GM23338 (cell line): ENCODE measurements at regions not wholly inside any gene's neighbourhood (a gene's known extent, or its start where the extent isn't known, plus 50 kb on each side); places are given as distances from the start of the nearest gene placed in this dataset.

ENCODE experiments used
- ATAC-seq: fragments of 200-7000 bp; cut with Tn5 transposase; 3 replicates; pipeline ENCODE4 v1.9.1; 2020
- DNase-seq: peaks from one replicate; pipeline ENCODE4 v3.0.0-alpha.2; 2015; ENCODE audit warnings: low spot score
- H2AFZ ChIP-seq: fragments of 200-600 bp; sonication (generic); 2 replicates; pipeline ENCODE4 v1.8.0; 2016; ENCODE audit warnings: antibody characterized with exemption, mild to moderate bottlenecking, moderate library complexity
- H3F3A ChIP-seq: fragments of 200-600 bp; sonication (generic); replicated peaks from 2 replicates; pipeline ENCODE4 v1.8.0; 2017; ENCODE audit warnings: antibody characterized with exemption, mixed run types, low read depth
- H3K27ac ChIP-seq: fragments of 200-600 bp; sonication (generic); 2 replicates; pipeline ENCODE4 v1.6.1; 2016; ENCODE audit warnings: low read depth
- H3K27me3 ChIP-seq: fragments of 200-600 bp; sonication (generic); 2 replicates; pipeline ENCODE4 v1.8.0; 2016; ENCODE audit warnings: mild to moderate bottlenecking, mixed run types, moderate library complexity; ENCODE audit not compliant: insufficient read depth
- H3K36me3 ChIP-seq: fragments of 200-600 bp; sonication (generic); 2 replicates; pipeline ENCODE4 v1.8.0; 2016; ENCODE audit warnings: mild to moderate bottlenecking; ENCODE audit not compliant: insufficient read depth
- H3K4me1 ChIP-seq: fragments of 200-600 bp; sonication (generic); 2 replicates; pipeline ENCODE4 v1.8.0; 2016; ENCODE audit warnings: mild to moderate bottlenecking, moderate library complexity; ENCODE audit not compliant: insufficient read depth
- H3K4me2 ChIP-seq: fragments of 200-600 bp; sonication (generic); 2 replicates; pipeline ENCODE4 v1.7.1; 2017; ENCODE audit warnings: mixed run types
- H3K4me3 ChIP-seq: fragments of 200-600 bp; sonication (generic); 2 replicates; pipeline ENCODE4 v1.6.1; 2016; ENCODE audit warnings: mixed run types
- H3K79me2 ChIP-seq: fragments of 200-600 bp; sonication (generic); replicated peaks from 2 replicates; pipeline ENCODE4 v1.8.0; 2017; ENCODE audit warnings: mild to moderate bottlenecking; ENCODE audit not compliant: insufficient read depth
- H3K9me2 ChIP-seq: fragments of 200-600 bp; sonication (generic); 2 replicates; pipeline ENCODE4 v1.8.0; 2017; ENCODE audit not compliant: insufficient read depth
- H4K20me1 ChIP-seq: fragments of 200-600 bp; sonication (generic); replicated peaks from 2 replicates; pipeline ENCODE4 v1.8.0; 2017; ENCODE audit warnings: mild to moderate bottlenecking; ENCODE audit not compliant: insufficient read depth
- H3K27ac Mint-ChIP-seq: 2 replicates; pipeline ENCODE4 v1.8.0; 2020; ENCODE audit warnings: inconsistent platforms, mild to moderate bottlenecking, moderate library complexity, mixed read lengths
- H3K27me3 Mint-ChIP-seq: 3 replicates; pipeline ENCODE4 v1.8.0; 2022; ENCODE audit warnings: low read depth, mild to moderate bottlenecking, moderate library complexity, mixed read lengths, inconsistent platforms; ENCODE audit not compliant: insufficient read depth, poor library complexity
- H3K36me3 Mint-ChIP-seq: 3 replicates; pipeline ENCODE4 v1.8.0; 2021; ENCODE audit warnings: low read depth, mild to moderate bottlenecking, inconsistent platforms, moderate library complexity, mixed read lengths
- H3K4me1 Mint-ChIP-seq: 3 replicates; pipeline ENCODE4 v1.8.0; 2020; ENCODE audit warnings: mild to moderate bottlenecking, inconsistent platforms, mixed read lengths
- H3K4me3 Mint-ChIP-seq: 3 replicates; pipeline ENCODE4 v1.8.0; 2021; ENCODE audit warnings: moderate library complexity, mild to moderate bottlenecking, inconsistent platforms, mixed read lengths
- H3K9me3 Mint-ChIP-seq: 3 replicates; pipeline ENCODE4 v1.8.0; 2020; ENCODE audit warnings: moderate library complexity, mild to moderate bottlenecking, inconsistent platforms, mixed read lengths
- CREB1 ChIP-seq: fragments of 250-450 bp; sonication (Bioruptor Pico); IDR thresholded peaks from 2 replicates; pipeline ENCODE4 v1.5.0; 2020; ENCODE audit warnings: low read depth, mild to moderate bottlenecking, moderate library complexity
- EZH2phosphoT487 ChIP-seq: fragments of 200-600 bp; sonication (generic); IDR thresholded peaks from one replicate; pipeline ENCODE4 v1.8.1; 2018; ENCODE audit warnings: antibody characterized with exemption; ENCODE audit not compliant: unreplicated experiment
- JUNB ChIP-seq: IDR thresholded peaks from one replicate; pipeline ENCODE4 v1.6.1; 2016; ENCODE audit warnings: antibody characterized with exemption; ENCODE audit not compliant: unreplicated experiment
- NANOG ChIP-seq: IDR thresholded peaks from 2 replicates; pipeline ENCODE4 v1.6.1; 2016; ENCODE audit warnings: antibody characterized with exemption, borderline replicate concordance
- STAT1 ChIP-seq: IDR thresholded peaks from one replicate; pipeline ENCODE4 v1.6.1; 2016; ENCODE audit warnings: antibody characterized with exemption; ENCODE audit not compliant: unreplicated experiment
- TF ChIP-seq, protein P1 (sequence below): fragments of 250-450 bp; sonication (Bioruptor Pico); IDR thresholded peaks from 2 replicates; pipeline ENCODE4 v1.5.0; 2020; ENCODE audit warnings: mild to moderate bottlenecking, moderate library complexity

DNA sequence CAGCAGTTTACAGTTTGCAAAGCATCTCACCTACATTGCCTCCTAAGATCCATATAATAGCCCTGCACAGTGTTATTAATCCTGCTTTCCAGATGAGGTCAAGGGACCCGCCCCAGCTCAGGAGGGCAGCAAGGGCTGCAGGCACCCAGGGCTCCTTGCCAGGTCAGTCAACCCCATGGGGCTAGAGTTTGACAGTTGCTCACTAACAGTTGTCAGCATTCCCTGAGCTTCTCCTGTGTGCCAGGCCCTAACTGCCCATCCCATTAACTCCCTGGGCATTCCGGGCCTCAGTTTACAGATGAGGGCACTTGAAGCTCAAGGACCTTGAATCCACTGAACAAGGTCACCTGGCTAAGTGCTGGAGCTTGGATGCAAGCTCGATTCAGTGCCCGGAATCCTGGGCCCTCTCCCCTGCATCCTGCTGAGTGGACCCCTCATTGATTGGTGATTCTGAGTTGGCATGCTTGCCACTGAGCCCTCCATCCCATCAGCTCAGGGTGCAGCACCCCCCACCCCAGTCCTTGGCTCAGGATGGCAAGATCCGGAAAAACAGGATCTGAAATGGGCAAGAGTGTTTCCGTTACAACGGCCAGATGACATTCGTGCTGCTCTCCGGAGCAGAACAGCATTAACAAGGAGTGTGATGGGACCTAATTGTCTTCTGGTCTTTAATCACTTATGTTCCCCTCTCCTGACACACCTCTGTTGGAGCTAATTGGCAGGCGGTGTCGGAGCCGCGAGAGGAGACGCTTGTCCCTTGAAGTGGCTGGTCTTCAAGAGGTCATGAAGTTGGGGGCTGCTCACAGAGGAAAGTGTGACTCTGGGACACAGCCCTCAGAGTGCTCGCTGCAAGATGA is 87.4 kb upstream of the SHISAL1 start (continued):
- TF ChIP-seq, protein P1, sequence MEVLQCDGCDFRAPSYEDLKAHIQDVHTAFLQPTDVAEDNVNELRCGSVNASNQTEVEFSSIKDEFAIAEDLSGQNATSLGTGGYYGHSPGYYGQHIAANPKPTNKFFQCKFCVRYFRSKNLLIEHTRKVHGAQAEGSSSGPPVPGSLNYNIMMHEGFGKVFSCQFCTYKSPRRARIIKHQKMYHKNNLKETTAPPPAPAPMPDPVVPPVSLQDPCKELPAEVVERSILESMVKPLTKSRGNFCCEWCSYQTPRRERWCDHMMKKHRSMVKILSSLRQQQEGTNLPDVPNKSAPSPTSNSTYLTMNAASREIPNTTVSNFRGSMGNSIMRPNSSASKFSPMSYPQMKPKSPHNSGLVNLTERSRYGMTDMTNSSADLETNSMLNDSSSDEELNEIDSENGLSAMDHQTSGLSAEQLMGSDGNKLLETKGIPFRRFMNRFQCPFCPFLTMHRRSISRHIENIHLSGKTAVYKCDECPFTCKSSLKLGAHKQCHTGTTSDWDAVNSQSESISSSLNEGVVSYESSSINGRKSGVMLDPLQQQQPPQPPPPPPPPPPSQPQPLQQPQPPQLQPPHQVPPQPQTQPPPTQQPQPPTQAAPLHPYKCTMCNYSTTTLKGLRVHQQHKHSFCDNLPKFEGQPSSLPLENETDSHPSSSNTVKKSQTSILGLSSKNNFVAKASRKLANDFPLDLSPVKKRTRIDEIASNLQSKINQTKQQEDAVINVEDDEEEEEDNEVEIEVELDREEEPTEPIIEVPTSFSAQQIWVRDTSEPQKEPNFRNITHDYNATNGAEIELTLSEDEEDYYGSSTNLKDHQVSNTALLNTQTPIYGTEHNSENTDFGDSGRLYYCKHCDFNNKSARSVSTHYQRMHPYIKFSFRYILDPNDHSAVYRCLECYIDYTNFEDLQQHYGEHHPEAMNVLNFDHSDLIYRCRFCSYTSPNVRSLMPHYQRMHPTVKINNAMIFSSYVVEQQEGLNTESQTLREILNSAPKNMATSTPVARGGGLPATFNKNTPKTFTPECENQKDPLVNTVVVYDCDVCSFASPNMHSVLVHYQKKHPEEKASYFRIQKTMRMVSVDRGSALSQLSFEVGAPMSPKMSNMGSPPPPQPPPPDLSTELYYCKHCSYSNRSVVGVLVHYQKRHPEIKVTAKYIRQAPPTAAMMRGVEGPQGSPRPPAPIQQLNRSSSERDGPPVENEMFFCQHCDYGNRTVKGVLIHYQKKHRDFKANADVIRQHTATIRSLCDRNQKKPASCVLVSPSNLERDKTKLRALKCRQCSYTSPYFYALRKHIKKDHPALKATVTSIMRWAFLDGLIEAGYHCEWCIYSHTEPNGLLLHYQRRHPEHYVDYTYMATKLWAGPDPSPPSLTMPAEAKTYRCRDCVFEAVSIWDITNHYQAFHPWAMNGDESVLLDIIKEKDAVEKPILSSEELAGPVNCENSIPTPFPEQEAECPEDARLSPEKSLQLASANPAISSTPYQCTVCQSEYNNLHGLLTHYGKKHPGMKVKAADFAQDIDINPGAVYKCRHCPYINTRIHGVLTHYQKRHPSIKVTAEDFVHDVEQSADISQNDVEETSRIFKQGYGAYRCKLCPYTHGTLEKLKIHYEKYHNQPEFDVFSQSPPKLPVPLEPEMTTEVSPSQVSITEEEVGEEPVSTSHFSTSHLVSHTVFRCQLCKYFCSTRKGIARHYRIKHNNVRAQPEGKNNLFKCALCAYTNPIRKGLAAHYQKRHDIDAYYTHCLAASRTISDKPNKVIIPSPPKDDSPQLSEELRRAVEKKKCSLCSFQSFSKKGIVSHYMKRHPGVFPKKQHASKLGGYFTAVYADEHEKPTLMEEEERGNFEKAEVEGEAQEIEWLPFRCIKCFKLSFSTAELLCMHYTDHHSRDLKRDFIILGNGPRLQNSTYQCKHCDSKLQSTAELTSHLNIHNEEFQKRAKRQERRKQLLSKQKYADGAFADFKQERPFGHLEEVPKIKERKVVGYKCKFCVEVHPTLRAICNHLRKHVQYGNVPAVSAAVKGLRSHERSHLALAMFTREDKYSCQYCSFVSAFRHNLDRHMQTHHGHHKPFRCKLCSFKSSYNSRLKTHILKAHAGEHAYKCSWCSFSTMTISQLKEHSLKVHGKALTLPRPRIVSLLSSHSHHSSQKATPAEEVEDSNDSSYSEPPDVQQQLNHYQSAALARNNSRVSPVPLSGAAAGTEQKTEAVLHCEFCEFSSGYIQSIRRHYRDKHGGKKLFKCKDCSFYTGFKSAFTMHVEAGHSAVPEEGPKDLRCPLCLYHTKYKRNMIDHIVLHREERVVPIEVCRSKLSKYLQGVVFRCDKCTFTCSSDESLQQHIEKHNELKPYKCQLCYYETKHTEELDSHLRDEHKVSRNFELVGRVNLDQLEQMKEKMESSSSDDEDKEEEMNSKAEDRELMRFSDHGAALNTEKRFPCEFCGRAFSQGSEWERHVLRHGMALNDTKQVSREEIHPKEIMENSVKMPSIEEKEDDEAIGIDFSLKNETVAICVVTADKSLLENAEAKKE (CRISPR knock-in tag) = no peak
- no peak for TF ChIP-seq CREB1 (CRISPR knock-in tag)
- TF ChIP-seq STAT1 = no peak

DNA sequence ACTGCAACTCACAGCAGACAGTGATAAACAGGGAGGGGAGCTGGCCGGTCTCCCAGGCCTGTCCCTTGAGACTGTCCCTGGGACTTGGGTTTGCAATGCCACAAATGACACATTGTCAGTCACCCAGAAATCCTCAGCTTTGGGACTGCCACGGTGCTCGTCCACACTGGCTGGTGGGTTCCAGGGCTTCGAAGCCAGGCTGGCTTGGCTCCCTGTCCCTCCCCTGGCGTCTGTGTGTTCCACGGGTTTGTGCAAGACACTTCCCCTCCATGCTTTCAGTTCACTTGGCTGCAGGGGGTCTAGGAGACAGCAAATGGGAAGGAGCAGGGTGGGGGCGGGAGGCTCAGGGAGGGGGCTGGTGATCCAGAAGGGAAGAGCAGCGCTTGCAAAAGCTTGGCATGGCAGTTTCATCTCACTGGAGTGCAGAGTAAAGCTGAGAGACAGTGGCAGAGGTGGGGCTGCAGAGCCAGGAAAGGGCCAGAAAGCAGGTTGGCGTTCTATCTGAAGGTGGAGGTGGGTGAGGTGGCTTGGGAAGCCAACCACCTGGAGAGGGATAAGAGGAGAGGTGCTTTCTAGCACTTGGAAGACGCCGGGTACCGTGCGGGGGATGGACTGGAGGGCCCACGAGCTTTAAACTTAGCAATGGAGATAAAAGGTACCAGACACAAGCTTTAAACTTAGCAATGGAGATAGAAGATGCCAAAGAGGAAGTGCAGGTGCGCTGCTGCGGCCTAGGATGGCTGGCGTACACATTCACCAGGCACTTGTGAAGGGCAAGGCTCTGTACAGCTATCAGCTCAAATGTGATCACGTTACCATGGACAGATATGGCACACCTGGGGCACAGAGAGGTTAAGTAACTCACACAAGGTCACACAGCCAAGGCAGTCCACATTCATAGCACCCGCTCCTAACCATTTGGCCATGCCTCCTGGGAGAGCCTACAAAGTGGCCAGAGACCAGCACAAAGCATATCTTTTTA is 86.4 kb upstream of the SHISAL1 start:
- Histone ChIP-seq H3K4me3 (no peak overlapping the region), H3F3A (no peaks in the 10 kb centered on the region), H3K79me2 (no peaks in the 10 kb centered on the region), H3K27me3 (no peaks in the 10 kb centered on the region), H3K4me1 (no peaks in the 10 kb centered on the region), H3K9me2 (no peaks in the 10 kb centered on the region), H3K27ac (no peak overlapping the region), H3K36me3 (no peaks in the 10 kb centered on the region), H4K20me1 (no peaks in the 10 kb centered on the region), H3K4me2 (no peak overlapping the region), H2AFZ (0 out of 2 replicates have a peak overlapping the region, but pooled peaks have one; percentile 3)
- peaks cover 3% of the 10 kb centered on the region; the same call in 2 of the 3 replicates for H3K4me1 Mint-ChIP-seq
- ATAC-seq (no peak), DNase-seq (no peak)
- H3K9me3 Mint-ChIP-seq = no peaks in the 10 kb centered on the region; the same call in 2 of the 3 replicates
- no peak overlapping the region for H3K27ac Mint-ChIP-seq
- H3K27me3 Mint-ChIP-seq = peaks cover 11% of the 10 kb centered on the region
- H3K36me3 Mint-ChIP-seq = no peaks in the 10 kb centered on the region
- H3K4me3 Mint-ChIP-seq = no peak overlapping the region
- TF ChIP-seq EZH2phosphoT487 (no peak), JUNB (no peak), NANOG (no peak), CREB1 (CRISPR knock-in tag) (no peak), STAT1 (no peak)
- TF ChIP-seq, protein P1 (CRISPR knock-in tag) = no peak
